ENCODE measurements at regions not wholly inside any gene's neighbourhood (a gene's known extent, or its start where the extent isn't known, plus 50 kb on each side); places are given as distances from the start of the nearest gene placed in this dataset.

DNA sequence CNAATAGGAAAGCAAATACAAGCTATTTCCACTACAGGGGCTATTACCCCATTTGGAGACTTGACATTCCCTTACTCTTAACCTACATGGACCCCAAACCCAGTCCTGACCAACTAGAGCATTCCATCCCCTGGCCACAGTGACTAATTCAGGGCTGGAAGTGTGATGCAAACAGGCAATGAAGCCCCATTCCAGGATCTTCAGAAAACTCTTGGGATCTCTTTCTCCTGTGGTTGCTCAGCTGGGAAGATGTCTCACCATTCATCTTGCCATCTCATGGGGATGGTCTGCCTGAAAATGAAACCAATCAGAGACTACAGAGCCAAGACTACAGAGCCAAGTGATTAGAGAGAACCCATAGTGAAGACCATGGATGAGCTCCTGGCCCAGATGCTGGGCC is 206.2 kb downstream of the ZNF365 start (continued):
- TF ChIP-seq, protein P1, sequence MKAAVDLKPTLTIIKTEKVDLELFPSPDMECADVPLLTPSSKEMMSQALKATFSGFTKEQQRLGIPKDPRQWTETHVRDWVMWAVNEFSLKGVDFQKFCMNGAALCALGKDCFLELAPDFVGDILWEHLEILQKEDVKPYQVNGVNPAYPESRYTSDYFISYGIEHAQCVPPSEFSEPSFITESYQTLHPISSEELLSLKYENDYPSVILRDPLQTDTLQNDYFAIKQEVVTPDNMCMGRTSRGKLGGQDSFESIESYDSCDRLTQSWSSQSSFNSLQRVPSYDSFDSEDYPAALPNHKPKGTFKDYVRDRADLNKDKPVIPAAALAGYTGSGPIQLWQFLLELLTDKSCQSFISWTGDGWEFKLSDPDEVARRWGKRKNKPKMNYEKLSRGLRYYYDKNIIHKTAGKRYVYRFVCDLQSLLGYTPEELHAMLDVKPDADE (IDR thresholded peaks at IDR 0.05): no peak
- no peak for TF ChIP-seq STAT1 (IDR thresholded peaks at IDR 0.05; ENCODE audit: unreplicated experiment)
- TF ChIP-seq JUNB (IDR thresholded peaks at IDR 0.05; ENCODE audit: unreplicated experiment): no peak
- no peak for TF ChIP-seq POLR2AphosphoS5 (IDR thresholded peaks at IDR 0.05; ENCODE audit: low read depth)
- TF ChIP-seq CREB1 (CRISPR knock-in tag; IDR thresholded peaks at IDR 0.05; ENCODE audit: low read depth): no peak

DNA sequence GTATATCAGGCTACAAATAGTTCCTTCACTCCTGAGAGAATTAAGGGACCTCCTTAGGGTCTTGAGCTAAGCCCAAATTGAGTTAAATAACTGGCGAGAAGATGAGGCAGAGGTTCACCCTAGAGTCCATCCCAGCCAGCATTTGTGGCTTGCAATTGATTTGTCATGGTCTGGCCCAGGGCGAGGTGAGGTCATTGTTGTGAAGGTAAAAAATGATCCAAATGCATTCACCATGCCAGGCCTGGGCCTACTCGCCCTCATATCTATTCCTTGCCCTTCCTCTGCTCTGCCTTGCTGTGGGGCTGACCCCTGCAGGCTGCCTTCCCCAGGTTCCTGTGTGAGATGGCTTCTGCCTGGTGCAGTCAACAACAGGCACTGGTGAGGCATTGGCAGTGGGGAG is 207.2 kb downstream of the ZNF365 start:
- Histone ChIP-seq H3K4me2 (no peak overlapping the region), H3K4me1 (ENCODE audit: insufficient read depth) (no peaks in the 10 kb centered on the region), H3F3A (replicated peaks; ENCODE audit: low read depth) (no peaks in the 10 kb centered on the region), H3K36me3 (ENCODE audit: insufficient read depth) (no peaks in the 10 kb centered on the region), H3K9me2 (ENCODE audit: insufficient read depth) (peaks cover 15% of the 10 kb centered on the region; the same call in 1 of the 2 replicates), H3K4me3 (no peak overlapping the region), H4K20me1 (replicated peaks; ENCODE audit: insufficient read depth) (no peaks in the 10 kb centered on the region), H2AFZ (no peak overlapping the region), H3K79me2 (replicated peaks; ENCODE audit: insufficient read depth) (no peaks in the 10 kb centered on the region), H3K27me3 (ENCODE audit: insufficient read depth) (no peaks in the 10 kb centered on the region), H3K27ac (ENCODE audit: low read depth) (no peak overlapping the region)
- Mint-ChIP-seq H3K9me3 (no peaks in the 10 kb centered on the region), H3K27me3 (ENCODE audit: insufficient read depth, low read depth, poor library complexity) (no peaks in the 10 kb centered on the region), H3K4me3 (no peak overlapping the region), H3K27ac (no peak overlapping the region), H3K36me3 (ENCODE audit: low read depth) (no peaks in the 10 kb centered on the region), H3K4me1 (no peaks in the 10 kb centered on the region)
- DNase-seq (ENCODE audit: low spot score) (no peak), ATAC-seq (no peak)
- TF ChIP-seq JUNB (IDR thresholded peaks at IDR 0.05; ENCODE audit: unreplicated experiment) (no peak), STAT1 (IDR thresholded peaks at IDR 0.05; ENCODE audit: unreplicated experiment) (no peak), ZNF331 (CRISPR knock-in tag; IDR thresholded peaks at IDR 0.05; ENCODE audit: low read depth) (no peak), EZH2 (IDR thresholded peaks at IDR 0.05; ENCODE audit: low read depth, unreplicated experiment) (no peak), POLR2AphosphoS5 (IDR thresholded peaks at IDR 0.05; ENCODE audit: low read depth) (no peak), NANOG (IDR thresholded peaks at IDR 0.05; ENCODE audit: borderline replicate concordance) (no peak), EZH2phosphoT487 (IDR thresholded peaks at IDR 0.05; ENCODE audit: unreplicated experiment) (no peak), REST (IDR thresholded peaks at IDR 0.05; ENCODE audit: unreplicated experiment) (no peak), CREB1 (CRISPR knock-in tag; IDR thresholded peaks at IDR 0.05; ENCODE audit: low read depth) (no peak)
- TF ChIP-seq, protein P1 (IDR thresholded peaks at IDR 0.05): no peak
- TF ChIP-seq, protein P2, sequence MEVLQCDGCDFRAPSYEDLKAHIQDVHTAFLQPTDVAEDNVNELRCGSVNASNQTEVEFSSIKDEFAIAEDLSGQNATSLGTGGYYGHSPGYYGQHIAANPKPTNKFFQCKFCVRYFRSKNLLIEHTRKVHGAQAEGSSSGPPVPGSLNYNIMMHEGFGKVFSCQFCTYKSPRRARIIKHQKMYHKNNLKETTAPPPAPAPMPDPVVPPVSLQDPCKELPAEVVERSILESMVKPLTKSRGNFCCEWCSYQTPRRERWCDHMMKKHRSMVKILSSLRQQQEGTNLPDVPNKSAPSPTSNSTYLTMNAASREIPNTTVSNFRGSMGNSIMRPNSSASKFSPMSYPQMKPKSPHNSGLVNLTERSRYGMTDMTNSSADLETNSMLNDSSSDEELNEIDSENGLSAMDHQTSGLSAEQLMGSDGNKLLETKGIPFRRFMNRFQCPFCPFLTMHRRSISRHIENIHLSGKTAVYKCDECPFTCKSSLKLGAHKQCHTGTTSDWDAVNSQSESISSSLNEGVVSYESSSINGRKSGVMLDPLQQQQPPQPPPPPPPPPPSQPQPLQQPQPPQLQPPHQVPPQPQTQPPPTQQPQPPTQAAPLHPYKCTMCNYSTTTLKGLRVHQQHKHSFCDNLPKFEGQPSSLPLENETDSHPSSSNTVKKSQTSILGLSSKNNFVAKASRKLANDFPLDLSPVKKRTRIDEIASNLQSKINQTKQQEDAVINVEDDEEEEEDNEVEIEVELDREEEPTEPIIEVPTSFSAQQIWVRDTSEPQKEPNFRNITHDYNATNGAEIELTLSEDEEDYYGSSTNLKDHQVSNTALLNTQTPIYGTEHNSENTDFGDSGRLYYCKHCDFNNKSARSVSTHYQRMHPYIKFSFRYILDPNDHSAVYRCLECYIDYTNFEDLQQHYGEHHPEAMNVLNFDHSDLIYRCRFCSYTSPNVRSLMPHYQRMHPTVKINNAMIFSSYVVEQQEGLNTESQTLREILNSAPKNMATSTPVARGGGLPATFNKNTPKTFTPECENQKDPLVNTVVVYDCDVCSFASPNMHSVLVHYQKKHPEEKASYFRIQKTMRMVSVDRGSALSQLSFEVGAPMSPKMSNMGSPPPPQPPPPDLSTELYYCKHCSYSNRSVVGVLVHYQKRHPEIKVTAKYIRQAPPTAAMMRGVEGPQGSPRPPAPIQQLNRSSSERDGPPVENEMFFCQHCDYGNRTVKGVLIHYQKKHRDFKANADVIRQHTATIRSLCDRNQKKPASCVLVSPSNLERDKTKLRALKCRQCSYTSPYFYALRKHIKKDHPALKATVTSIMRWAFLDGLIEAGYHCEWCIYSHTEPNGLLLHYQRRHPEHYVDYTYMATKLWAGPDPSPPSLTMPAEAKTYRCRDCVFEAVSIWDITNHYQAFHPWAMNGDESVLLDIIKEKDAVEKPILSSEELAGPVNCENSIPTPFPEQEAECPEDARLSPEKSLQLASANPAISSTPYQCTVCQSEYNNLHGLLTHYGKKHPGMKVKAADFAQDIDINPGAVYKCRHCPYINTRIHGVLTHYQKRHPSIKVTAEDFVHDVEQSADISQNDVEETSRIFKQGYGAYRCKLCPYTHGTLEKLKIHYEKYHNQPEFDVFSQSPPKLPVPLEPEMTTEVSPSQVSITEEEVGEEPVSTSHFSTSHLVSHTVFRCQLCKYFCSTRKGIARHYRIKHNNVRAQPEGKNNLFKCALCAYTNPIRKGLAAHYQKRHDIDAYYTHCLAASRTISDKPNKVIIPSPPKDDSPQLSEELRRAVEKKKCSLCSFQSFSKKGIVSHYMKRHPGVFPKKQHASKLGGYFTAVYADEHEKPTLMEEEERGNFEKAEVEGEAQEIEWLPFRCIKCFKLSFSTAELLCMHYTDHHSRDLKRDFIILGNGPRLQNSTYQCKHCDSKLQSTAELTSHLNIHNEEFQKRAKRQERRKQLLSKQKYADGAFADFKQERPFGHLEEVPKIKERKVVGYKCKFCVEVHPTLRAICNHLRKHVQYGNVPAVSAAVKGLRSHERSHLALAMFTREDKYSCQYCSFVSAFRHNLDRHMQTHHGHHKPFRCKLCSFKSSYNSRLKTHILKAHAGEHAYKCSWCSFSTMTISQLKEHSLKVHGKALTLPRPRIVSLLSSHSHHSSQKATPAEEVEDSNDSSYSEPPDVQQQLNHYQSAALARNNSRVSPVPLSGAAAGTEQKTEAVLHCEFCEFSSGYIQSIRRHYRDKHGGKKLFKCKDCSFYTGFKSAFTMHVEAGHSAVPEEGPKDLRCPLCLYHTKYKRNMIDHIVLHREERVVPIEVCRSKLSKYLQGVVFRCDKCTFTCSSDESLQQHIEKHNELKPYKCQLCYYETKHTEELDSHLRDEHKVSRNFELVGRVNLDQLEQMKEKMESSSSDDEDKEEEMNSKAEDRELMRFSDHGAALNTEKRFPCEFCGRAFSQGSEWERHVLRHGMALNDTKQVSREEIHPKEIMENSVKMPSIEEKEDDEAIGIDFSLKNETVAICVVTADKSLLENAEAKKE (CRISPR knock-in tag; IDR thresholded peaks at IDR 0.05): no peak
